Adrenal gland (tissue), 5 donors: ENCODE measurements at regions not wholly inside any gene's neighbourhood (a gene's known extent, or its start where the extent isn't known, plus 50 kb on each side); places are given as distances from the start of the nearest gene placed in this dataset.

Experiments used
- CTCF ChIP-seq, 6 experiments: fragments of 450-650 bp in 4 of 6; fragments of 200-600 bp in 2 of 6; sonication (generic) in 1 of 6; IDR thresholded peaks; 1 replicate in 5 of 6; 2 replicates in 1 of 6; pipeline versions ENCODE4 v1.5.1 to v1.8.0; 2016 to 2021; ENCODE audit warnings: antibody characterized with exemption in 6 of 6, mild to moderate bottlenecking in 2 of 6, moderate library complexity in 1 of 6
- POLR2A ChIP-seq, 2 donors: fragments of 450-650 bp; IDR thresholded peaks; one replicate each; pipeline ENCODE4 v1.6.1; 2017; ENCODE audit warnings: antibody characterized with exemption in 2 of 2, mild to moderate bottlenecking in 2 of 2, moderate library complexity in 1 of 2
- donor health status: DM: no; HTN: no; CAD: no.

- TF ChIP-seq CTCF (IDR thresholded peaks at IDR 0.05) (no peak), POLR2A (IDR thresholded peaks at IDR 0.05) (no peak)
Measured at GRCh38 chr9:31606678-31607077, 777.8 kb upstream of the ACO1 start.
